Adrenal gland (tissue), 9 donors: ENCODE measurements at regions not wholly inside any gene's neighbourhood (a gene's known extent, or its start where the extent isn't known, plus 50 kb on each side); places are given as distances from the start of the nearest gene placed in this dataset.

Source experiments
- DNase-seq, 7 donors: peaks; one replicate each; pipeline ENCODE4 v3.0.0-alpha.2; 2019 to 2020
- H3K27ac ChIP-seq, 5 donors: fragments of 200-600 bp; sonication (generic) in 4 of 5; 1 replicate in 3 of 5; 2 replicates in 2 of 5; pipeline versions ENCODE4 v1.5.1 to v1.8.0; 2016 to 2020; ENCODE audit warnings: mild to moderate bottlenecking in 1 of 5
- H3K27me3 ChIP-seq: fragments of 200-600 bp; 2 replicates; pipeline ENCODE4 v1.8.0; 2021
- H3K36me3 ChIP-seq, 2 donors: fragments of 200-600 bp; replicated peaks in 1 of 2; 1 replicate in 1 of 2; 2 replicates in 1 of 2; pipeline versions ENCODE4 v1.5.1 to v1.8.0; 2018 to 2022
- H3K4me1 ChIP-seq, 2 donors: fragments of 200-600 bp; replicated peaks in 1 of 2; 1 replicate in 1 of 2; 2 replicates in 1 of 2; pipeline versions ENCODE4 v1.5.1 to v1.8.0; 2018 to 2021
- H3K4me3 ChIP-seq, 4 donors: fragments of 200-600 bp; sonication (generic) in 3 of 4; one replicate each; pipeline ENCODE4 v1.5.1; 2016 to 2018
- H3K9me3 ChIP-seq, 3 donors: fragments of 200-600 bp; sonication (generic) in 1 of 3; replicated peaks in 1 of 3; 1 replicate in 2 of 3; 2 replicates in 1 of 3; pipeline versions ENCODE4 v1.5.1 to v1.8.0; 2016 to 2021
- CTCF ChIP-seq, 6 experiments: fragments of 450-650 bp in 4 of 6; fragments of 200-600 bp in 2 of 6; sonication (generic) in 1 of 6; IDR thresholded peaks; 1 replicate in 5 of 6; 2 replicates in 1 of 6; pipeline versions ENCODE4 v1.5.1 to v1.8.0; 2016 to 2021; ENCODE audit warnings: antibody characterized with exemption in 6 of 6, mild to moderate bottlenecking in 2 of 6, moderate library complexity in 1 of 6
- POLR2A ChIP-seq, 2 donors: fragments of 450-650 bp; IDR thresholded peaks; one replicate each; pipeline ENCODE4 v1.6.1; 2017; ENCODE audit warnings: antibody characterized with exemption in 2 of 2, mild to moderate bottlenecking in 2 of 2, moderate library complexity in 1 of 2
- WGBS, 4 donors: extraction: QIAGEN DNeasy Blood & Tissue Kit in 2 of 4; methylation state at CpG; one replicate each; pipeline versions ENCODE4 v1.1.5 to v1.1.7; 2013 to 2017; 5-methylcytosine and 5-hydroxymethylcytosine counted together
- intact Hi-C, 2 donors: fragments of 100-400 bp; cut with DNase I; formaldehyde crosslinking; loops; one replicate each; pipeline versions ENCODE4 v1.14.1 to v1.15.0; 2022 to 2023
- donor health status: healthy with polysubstance abuse.
- donor health status: Bipolar disorder and iron deficiency.
- donor health status: DM: yes; HTN: yes; CAD: no.
- donor health status: DM: no; HTN: no; CAD: no.
- donor health status: DM: no; HTN: no; CAD: no.

- no peaks in the 10 kb centered on the region for H3K36me3 ChIP-seq
- H3K4me3 ChIP-seq: no peak overlapping the region
- H3K27ac ChIP-seq: no peak overlapping the region
- no peaks in the 10 kb centered on the region for H3K27me3 ChIP-seq
- no peaks in the 10 kb centered on the region for H3K9me3 ChIP-seq
- WGBS, 4 donors: 79 to 81% (median 80%) methylated on average over 3 of the region's 3 CpGs
- H3K4me1 ChIP-seq: no peaks in the 10 kb centered on the region
- DNase-seq: no peak
- intact Hi-C loops: no loop called here
- TF ChIP-seq CTCF (IDR thresholded peaks at IDR 0.05) (no peak), POLR2A (IDR thresholded peaks at IDR 0.05) (no peak)
Observed at GRCh38 chr4:116374815-116375214, 710.6 kb downstream of the TRAM1L1 start.

GRCh38 chr4:116362583-116362982, 722.8 kb downstream of the TRAM1L1 start:
- intact Hi-C loops: loop anchor here in 1 of 2 donors (10.0 kb wide), 1 partner anchor 342 kb away; no protein-coding TSS in a partner anchor
- TF ChIP-seq POLR2A (IDR thresholded peaks at IDR 0.05) (no peak), CTCF (IDR thresholded peaks at IDR 0.05) (no peak)

GRCh38 chr4:116361790-116362189, 723.6 kb downstream of the TRAM1L1 start:
- H3K4me3 ChIP-seq: no peak overlapping the region

More at GRCh38 chr4:116362583-116362982, 722.8 kb downstream of the TRAM1L1 start:
- DNase-seq: no peak
- Histone ChIP-seq H3K27ac (no peak overlapping the region), H3K36me3 (no peaks in the 10 kb centered on the region), H3K27me3 (no peaks in the 10 kb centered on the region), H3K4me1 (no peaks in the 10 kb centered on the region), H3K9me3 (no peaks in the 10 kb centered on the region), H3K4me3 (no peak overlapping the region)

GRCh38 chr4:116358633-116359222, 726.6 kb downstream of the TRAM1L1 start:
- Histone ChIP-seq H3K27me3 (peaks cover 6% of the 10 kb centered on the region), H3K36me3 (no peaks in the 10 kb centered on the region), H3K4me1 (no peaks in the 10 kb centered on the region), H3K4me3 (no peak overlapping the region), H3K27ac (no peak overlapping the region), H3K9me3 (no peaks in the 10 kb centered on the region)
- WGBS, 4 donors: 31 to 48% (median 42%) methylated on average over 9 to 11 of the region's 11 CpGs
- intact Hi-C loops: no loop called here
- no peak for TF ChIP-seq POLR2A (IDR thresholded peaks at IDR 0.05)
- peak; percentile 39 to 78 (median 69) for TF ChIP-seq CTCF (IDR thresholded peaks at IDR 0.05)
- DNase-seq: peak; percentile 55 to 88 (median 71)

More at GRCh38 chr4:116361790-116362189, 723.6 kb downstream of the TRAM1L1 start:
- Histone ChIP-seq H3K36me3 (no peaks in the 10 kb centered on the region), H3K27me3 (no peaks in the 10 kb centered on the region), H3K27ac (no peak overlapping the region), H3K9me3 (no peaks in the 10 kb centered on the region), H3K4me1 (no peaks in the 10 kb centered on the region)
- no peak for DNase-seq
- 74 to 81% (median 77%) methylated on average over 4 of the region's 4 CpGs for WGBS, 4 donors
- TF ChIP-seq POLR2A (IDR thresholded peaks at IDR 0.05): no peak
- TF ChIP-seq CTCF (IDR thresholded peaks at IDR 0.05): no peak
- intact Hi-C loops: loop anchor here in 1 of 2 donors (10.0 kb wide), 1 partner anchor 343 kb away; no protein-coding TSS in a partner anchor
